Fibroblast of lung (primary cell): ENCODE measurements at regions not wholly inside any gene's neighbourhood (a gene's known extent, or its start where the extent isn't known, plus 50 kb on each side); places are given as distances from the start of the nearest gene placed in this dataset.

Experiments used
- EZH2 ChIP-seq: IDR thresholded peaks from 2 replicates; pipeline ENCODE4 v1.5.1; 2012; ENCODE audit warnings: low read length, control low read depth, mild to moderate bottlenecking; ENCODE audit errors: missing control alignments
- TF ChIP-seq, protein P1 (sequence below), 2 donors: IDR thresholded peaks in 1 of 2; conservative IDR thresholded peaks in 1 of 2; 1 replicate in 1 of 2; 2 replicates in 1 of 2; pipeline ENCODE4 v1.5.1; 2011 to 2012; ENCODE audit warnings: low read length in 2 of 2, control low read depth in 1 of 2, inconsistent platforms in 1 of 2, low read depth in 1 of 2, mild to moderate bottlenecking in 1 of 2

GRCh38 chr4:186780291-186781031 is 56.8 kb upstream of the FAT1 start:
- TF ChIP-seq, protein P1, sequence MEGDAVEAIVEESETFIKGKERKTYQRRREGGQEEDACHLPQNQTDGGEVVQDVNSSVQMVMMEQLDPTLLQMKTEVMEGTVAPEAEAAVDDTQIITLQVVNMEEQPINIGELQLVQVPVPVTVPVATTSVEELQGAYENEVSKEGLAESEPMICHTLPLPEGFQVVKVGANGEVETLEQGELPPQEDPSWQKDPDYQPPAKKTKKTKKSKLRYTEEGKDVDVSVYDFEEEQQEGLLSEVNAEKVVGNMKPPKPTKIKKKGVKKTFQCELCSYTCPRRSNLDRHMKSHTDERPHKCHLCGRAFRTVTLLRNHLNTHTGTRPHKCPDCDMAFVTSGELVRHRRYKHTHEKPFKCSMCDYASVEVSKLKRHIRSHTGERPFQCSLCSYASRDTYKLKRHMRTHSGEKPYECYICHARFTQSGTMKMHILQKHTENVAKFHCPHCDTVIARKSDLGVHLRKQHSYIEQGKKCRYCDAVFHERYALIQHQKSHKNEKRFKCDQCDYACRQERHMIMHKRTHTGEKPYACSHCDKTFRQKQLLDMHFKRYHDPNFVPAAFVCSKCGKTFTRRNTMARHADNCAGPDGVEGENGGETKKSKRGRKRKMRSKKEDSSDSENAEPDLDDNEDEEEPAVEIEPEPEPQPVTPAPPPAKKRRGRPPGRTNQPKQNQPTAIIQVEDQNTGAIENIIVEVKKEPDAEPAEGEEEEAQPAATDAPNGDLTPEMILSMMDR (conservative IDR thresholded peaks at IDR 0.05 in 1 of 2, IDR thresholded peaks at IDR 0.05 in 1 of 2; ENCODE audit: low read depth in 1 of 2, low read length in 2 of 2) = no peak
- no peak for TF ChIP-seq EZH2
